ENCODE measurements at regions not wholly inside any gene's neighbourhood (a gene's known extent, or its start where the extent isn't known, plus 50 kb on each side); places are given as distances from the start of the nearest gene placed in this dataset.

DNA sequence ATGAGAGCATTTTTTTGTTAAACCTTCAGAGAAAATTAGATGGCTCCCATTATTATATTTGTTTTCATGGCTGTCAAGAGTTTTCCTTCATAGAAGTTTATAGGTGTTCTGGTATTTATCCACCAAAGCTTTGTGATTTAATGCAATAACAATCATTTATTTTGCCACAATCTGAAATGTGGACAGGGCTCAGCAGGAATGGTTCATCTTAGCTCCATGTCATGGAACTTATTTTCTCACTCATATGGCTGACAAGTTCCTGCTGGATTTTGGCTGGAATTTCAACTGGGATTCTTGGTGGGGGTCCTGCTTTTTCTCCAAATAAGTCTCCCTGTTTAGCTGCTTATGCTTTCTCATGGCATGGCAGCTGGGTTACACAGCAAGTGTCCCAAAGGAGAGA is 876.7 kb downstream of the QKI start:
- no peak overlapping the region for H3T11ph ChIP-seq (ENCODE audit: low read length)
- no peaks in the 10 kb centered on the region for H3K79me2 ChIP-seq (ENCODE audit: insufficient read depth, low read length)
- H2AFZ ChIP-seq (ENCODE audit: low read length), result no peak overlapping the region
- Mint-ChIP-seq H3K4me1 (no peaks in the 10 kb centered on the region), H3K36me3 (ENCODE audit: insufficient read depth in 1 of 3, low read depth in 3 of 3) (peaks cover 0 to 17% (median 3%) of the 10 kb centered on the region in 3 experiments; a peak in 3 of 7 replicates), H3K4me3 (no peak overlapping the region), H3K27me3 (ENCODE audit: low read depth) (no peaks in the 10 kb centered on the region), H3K27ac (no peak overlapping the region), H3K9me3 (peaks cover 2 to 3% of the 10 kb centered on the region in 2 experiments; a peak in 4 of 5 replicates)
- no peak overlapping the region for H4K5ac ChIP-seq (ENCODE audit: insufficient read length, low read depth, low read length)
- H3K9ac ChIP-seq (ENCODE audit: extremely low read depth, insufficient read length, low read length), result no peak overlapping the region
- no peak overlapping the region for H2BK120ac ChIP-seq (ENCODE audit: low read depth, low read length, poor library complexity, severe bottlenecking)
- no peaks in the 10 kb centered on the region for H3K9me3 ChIP-seq (ENCODE audit: control insufficient read depth, low read depth, low read length)
- H2BK15ac ChIP-seq (ENCODE audit: low read depth, low read length), result no peak overlapping the region
- no peak overlapping the region for H2BK20ac ChIP-seq (ENCODE audit: low read depth, low read length, poor library complexity, severe bottlenecking)
- TF ChIP-seq, protein P1, sequence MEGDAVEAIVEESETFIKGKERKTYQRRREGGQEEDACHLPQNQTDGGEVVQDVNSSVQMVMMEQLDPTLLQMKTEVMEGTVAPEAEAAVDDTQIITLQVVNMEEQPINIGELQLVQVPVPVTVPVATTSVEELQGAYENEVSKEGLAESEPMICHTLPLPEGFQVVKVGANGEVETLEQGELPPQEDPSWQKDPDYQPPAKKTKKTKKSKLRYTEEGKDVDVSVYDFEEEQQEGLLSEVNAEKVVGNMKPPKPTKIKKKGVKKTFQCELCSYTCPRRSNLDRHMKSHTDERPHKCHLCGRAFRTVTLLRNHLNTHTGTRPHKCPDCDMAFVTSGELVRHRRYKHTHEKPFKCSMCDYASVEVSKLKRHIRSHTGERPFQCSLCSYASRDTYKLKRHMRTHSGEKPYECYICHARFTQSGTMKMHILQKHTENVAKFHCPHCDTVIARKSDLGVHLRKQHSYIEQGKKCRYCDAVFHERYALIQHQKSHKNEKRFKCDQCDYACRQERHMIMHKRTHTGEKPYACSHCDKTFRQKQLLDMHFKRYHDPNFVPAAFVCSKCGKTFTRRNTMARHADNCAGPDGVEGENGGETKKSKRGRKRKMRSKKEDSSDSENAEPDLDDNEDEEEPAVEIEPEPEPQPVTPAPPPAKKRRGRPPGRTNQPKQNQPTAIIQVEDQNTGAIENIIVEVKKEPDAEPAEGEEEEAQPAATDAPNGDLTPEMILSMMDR (conservative IDR thresholded peaks at IDR 0.05), result no peak
- no peaks in the 10 kb centered on the region for H3K4me1 ChIP-seq (ENCODE audit: insufficient read depth, low read length)
- H2BK12ac ChIP-seq (ENCODE audit: insufficient read length, low read depth, low read length), result no peak overlapping the region
- H3K18ac ChIP-seq (ENCODE audit: insufficient read length, low read depth, low read length), result no peak overlapping the region
- no peak overlapping the region for H3K27ac ChIP-seq (ENCODE audit: insufficient read length, low read depth, low read length)
- no peak for DNase-seq
- H4K8ac ChIP-seq (replicated peaks; ENCODE audit: insufficient read length, low read depth, low read length), result no peak overlapping the region
- H2AK5ac ChIP-seq (ENCODE audit: insufficient read length, low read length), result no peak overlapping the region
- H3K4me2 ChIP-seq (ENCODE audit: insufficient read depth, insufficient read length, low read length), result no peak overlapping the region
- H3K27me3 ChIP-seq (ENCODE audit: insufficient read depth, low read length), result no peaks in the 10 kb centered on the region
- no peak overlapping the region for H3K14ac ChIP-seq (ENCODE audit: insufficient read depth, low read length)
- H3K56ac ChIP-seq (ENCODE audit: insufficient read length, low read depth, low read length), result no peak overlapping the region
- H3K79me1 ChIP-seq (ENCODE audit: insufficient read depth, low read depth, low read length, poor library complexity, severe bottlenecking), result no peaks in the 10 kb centered on the region
- no peaks in the 10 kb centered on the region for H3K23me2 ChIP-seq (ENCODE audit: insufficient read length, low read depth, low read length, poor library complexity, severe bottlenecking)
- H4K20me1 ChIP-seq (ENCODE audit: control insufficient read depth, insufficient read depth, insufficient read length), result no peaks in the 10 kb centered on the region
- H3K23ac ChIP-seq (ENCODE audit: insufficient read length, low read depth, low read length), result no peak overlapping the region
- no peak overlapping the region for H3K4ac ChIP-seq (ENCODE audit: low read depth, low read length)
- no peak overlapping the region for H4K91ac ChIP-seq (ENCODE audit: insufficient read length, low read depth, low read length)
- no peak overlapping the region for H2BK5ac ChIP-seq (ENCODE audit: insufficient read length, low read length)

Measured in H9 (cell line).